Panc1 (cell line): ENCODE measurements at regions not wholly inside any gene's neighbourhood (a gene's known extent, or its start where the extent isn't known, plus 50 kb on each side); places are given as distances from the start of the nearest gene placed in this dataset.

ENCODE experiments used
- ATAC-seq: fragments of 200-7000 bp; cut with Tn5 transposase; 2 replicates; pipeline ENCODE4 v1.9.1; 2020; ENCODE audit warnings: mild to moderate bottlenecking, moderate library complexity
- BruUV-seq: library from RNA; stranded (reverse); fragments of 400-500 nt; replicated peaks from 2 replicates; lab custom pipeline; 2021; lab: Mats Ljungman, UMichigan
- CTCF ChIA-PET: fragments of 300-600 bp; sonication (Branson Sonifier 250); formaldehyde crosslinking; loops from one replicate; lab custom pipeline; 2022; ENCODE audit warnings: antibody characterized with exemption; lab: Charles Lee
- POLR2A ChIA-PET: fragments of 300-600 bp; sonication (Branson Sonifier 250); formaldehyde crosslinking; loops from one replicate; lab custom pipeline; 2022; ENCODE audit warnings: antibody characterized with exemption; lab: Charles Lee
- DNase-seq: peaks from one replicate; pipeline ENCODE4 v3.0.0-alpha.2; 2010; ENCODE audit warnings: low read depth, low spot score
- H3K27ac ChIP-seq: 2 replicates; pipeline ENCODE4 v1.5.1; 2011; ENCODE audit warnings: mild to moderate bottlenecking, low read length, inconsistent platforms
- H3K27me3 ChIP-seq: fragments of 200-500 bp; sonication (Bioruptor generic); 2 replicates; pipeline ENCODE4 v1.6.0; 2014; ENCODE audit warnings: low read length, inconsistent platforms; ENCODE audit not compliant: control insufficient read depth, insufficient read depth
- H3K36me3 ChIP-seq: fragments of 200-500 bp; sonication (Bioruptor generic); 2 replicates; pipeline ENCODE4 v1.5.1; 2014; ENCODE audit warnings: inconsistent platforms, mild to moderate bottlenecking, low read length, moderate library complexity; ENCODE audit not compliant: control insufficient read depth, insufficient read depth
- H3K4me1 ChIP-seq: 2 replicates; pipeline ENCODE4 v1.5.1; 2011; ENCODE audit warnings: inconsistent platforms, mild to moderate bottlenecking, low read length, moderate library complexity; ENCODE audit not compliant: control insufficient read depth, insufficient read depth
- H3K4me3 ChIP-seq, 2 experiments: 2 replicates each; pipeline ENCODE4 v1.5.1; 2011 to 2012; ENCODE audit warnings: low read depth in 2 of 2, low read length in 2 of 2, mild to moderate bottlenecking in 2 of 2, inconsistent platforms in 1 of 2, moderate library complexity in 1 of 2
- H3K9me3 ChIP-seq: fragments of 200-500 bp; sonication (Bioruptor generic); 2 replicates; pipeline ENCODE4 v1.5.1; 2014; ENCODE audit warnings: low read depth, mild to moderate bottlenecking, inconsistent platforms, low read length, moderate library complexity; ENCODE audit not compliant: control insufficient read depth, insufficient read depth
- POLR2AphosphoS5 ChIP-seq: IDR thresholded peaks from 2 replicates; pipeline ENCODE4 v1.6.1; 2012; ENCODE audit warnings: mild to moderate bottlenecking, low read depth, low read length, moderate library complexity
- SIN3A ChIP-seq: IDR thresholded peaks from 2 replicates; pipeline ENCODE4 v1.6.1; 2012; ENCODE audit warnings: low read depth, mild to moderate bottlenecking, low read length, moderate library complexity, borderline replicate concordance; ENCODE audit not compliant: insufficient read depth
- TCF7L2 ChIP-seq: IDR thresholded peaks from 2 replicates; pipeline ENCODE4 v1.6.1; 2011; ENCODE audit warnings: mild to moderate bottlenecking, low read depth, low read length, inconsistent platforms
- in situ Hi-C: cut with HindIII; loops from 2 replicates; pipeline ENCODE4 v1.10.0; 2016; ENCODE audit warnings: low sequenced_read_pairs, low pct_unique_long_range_greater_than_20kb
- intact Hi-C: fragments of 100-400 bp; cut with micrococcal nuclease; formaldehyde crosslinking; loops from one replicate; pipeline ENCODE4 v1.10.0; 2022; ENCODE audit not compliant: unreplicated experiment
- TF ChIP-seq, protein P1 (sequence below): fragments of 450-650 bp; IDR thresholded peaks from 2 replicates; pipeline ENCODE4 v1.5.1; 2017; ENCODE audit warnings: mild to moderate bottlenecking
- TF ChIP-seq, protein P2 (sequence below), 2 experiments: IDR thresholded peaks; 2 replicates each; pipeline ENCODE4 v1.6.1; 2011 to 2012; ENCODE audit warnings: low read depth in 2 of 2, control low read depth in 1 of 2, low read length in 1 of 2, mild to moderate bottlenecking in 1 of 2, moderate library complexity in 1 of 2; ENCODE audit not compliant: insufficient read depth in 1 of 2

DNA sequence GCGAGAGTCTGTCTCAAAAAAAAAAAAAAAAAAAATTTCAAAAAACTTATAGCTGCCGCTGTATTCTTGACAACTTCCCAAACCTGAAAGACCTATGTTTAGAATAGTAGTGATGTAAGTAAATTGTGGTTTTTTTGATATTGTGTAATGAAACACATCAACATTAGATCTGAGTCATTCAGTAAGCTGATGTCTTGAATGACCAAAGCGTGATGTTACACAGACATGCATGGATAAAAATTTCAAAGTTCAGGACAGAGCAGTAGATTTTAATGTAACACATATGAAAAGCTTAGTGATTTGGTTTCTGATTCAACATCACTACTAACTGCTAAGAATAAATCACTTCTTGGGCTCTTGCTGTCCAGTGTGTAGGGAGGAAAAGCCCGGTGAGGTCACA lies 69.3 kb upstream of the MEX3C start:
- intact Hi-C loops: no loop called here
- ChIA-PET POLR2A (interaction anchor here (0.7 kb wide), 1 partner anchor 81 kb away, joined by 5 read pairs; no protein-coding TSS in a partner anchor), CTCF (no interaction called here)
- no peaks in the 10 kb centered on the region for H3K27me3 ChIP-seq
- no peak overlapping the region for H3K27ac ChIP-seq
- H3K9me3 ChIP-seq: no peaks in the 10 kb centered on the region
- no peaks in the 10 kb centered on the region for H3K36me3 ChIP-seq
- no peak overlapping the region for H3K4me3 ChIP-seq
- H3K4me1 ChIP-seq: no peaks in the 10 kb centered on the region
- TF ChIP-seq POLR2AphosphoS5 (no peak), SIN3A (no peak), TCF7L2 (no peak)
- TF ChIP-seq, protein P1, sequence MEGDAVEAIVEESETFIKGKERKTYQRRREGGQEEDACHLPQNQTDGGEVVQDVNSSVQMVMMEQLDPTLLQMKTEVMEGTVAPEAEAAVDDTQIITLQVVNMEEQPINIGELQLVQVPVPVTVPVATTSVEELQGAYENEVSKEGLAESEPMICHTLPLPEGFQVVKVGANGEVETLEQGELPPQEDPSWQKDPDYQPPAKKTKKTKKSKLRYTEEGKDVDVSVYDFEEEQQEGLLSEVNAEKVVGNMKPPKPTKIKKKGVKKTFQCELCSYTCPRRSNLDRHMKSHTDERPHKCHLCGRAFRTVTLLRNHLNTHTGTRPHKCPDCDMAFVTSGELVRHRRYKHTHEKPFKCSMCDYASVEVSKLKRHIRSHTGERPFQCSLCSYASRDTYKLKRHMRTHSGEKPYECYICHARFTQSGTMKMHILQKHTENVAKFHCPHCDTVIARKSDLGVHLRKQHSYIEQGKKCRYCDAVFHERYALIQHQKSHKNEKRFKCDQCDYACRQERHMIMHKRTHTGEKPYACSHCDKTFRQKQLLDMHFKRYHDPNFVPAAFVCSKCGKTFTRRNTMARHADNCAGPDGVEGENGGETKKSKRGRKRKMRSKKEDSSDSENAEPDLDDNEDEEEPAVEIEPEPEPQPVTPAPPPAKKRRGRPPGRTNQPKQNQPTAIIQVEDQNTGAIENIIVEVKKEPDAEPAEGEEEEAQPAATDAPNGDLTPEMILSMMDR: no peak
- TF ChIP-seq, protein P2, sequence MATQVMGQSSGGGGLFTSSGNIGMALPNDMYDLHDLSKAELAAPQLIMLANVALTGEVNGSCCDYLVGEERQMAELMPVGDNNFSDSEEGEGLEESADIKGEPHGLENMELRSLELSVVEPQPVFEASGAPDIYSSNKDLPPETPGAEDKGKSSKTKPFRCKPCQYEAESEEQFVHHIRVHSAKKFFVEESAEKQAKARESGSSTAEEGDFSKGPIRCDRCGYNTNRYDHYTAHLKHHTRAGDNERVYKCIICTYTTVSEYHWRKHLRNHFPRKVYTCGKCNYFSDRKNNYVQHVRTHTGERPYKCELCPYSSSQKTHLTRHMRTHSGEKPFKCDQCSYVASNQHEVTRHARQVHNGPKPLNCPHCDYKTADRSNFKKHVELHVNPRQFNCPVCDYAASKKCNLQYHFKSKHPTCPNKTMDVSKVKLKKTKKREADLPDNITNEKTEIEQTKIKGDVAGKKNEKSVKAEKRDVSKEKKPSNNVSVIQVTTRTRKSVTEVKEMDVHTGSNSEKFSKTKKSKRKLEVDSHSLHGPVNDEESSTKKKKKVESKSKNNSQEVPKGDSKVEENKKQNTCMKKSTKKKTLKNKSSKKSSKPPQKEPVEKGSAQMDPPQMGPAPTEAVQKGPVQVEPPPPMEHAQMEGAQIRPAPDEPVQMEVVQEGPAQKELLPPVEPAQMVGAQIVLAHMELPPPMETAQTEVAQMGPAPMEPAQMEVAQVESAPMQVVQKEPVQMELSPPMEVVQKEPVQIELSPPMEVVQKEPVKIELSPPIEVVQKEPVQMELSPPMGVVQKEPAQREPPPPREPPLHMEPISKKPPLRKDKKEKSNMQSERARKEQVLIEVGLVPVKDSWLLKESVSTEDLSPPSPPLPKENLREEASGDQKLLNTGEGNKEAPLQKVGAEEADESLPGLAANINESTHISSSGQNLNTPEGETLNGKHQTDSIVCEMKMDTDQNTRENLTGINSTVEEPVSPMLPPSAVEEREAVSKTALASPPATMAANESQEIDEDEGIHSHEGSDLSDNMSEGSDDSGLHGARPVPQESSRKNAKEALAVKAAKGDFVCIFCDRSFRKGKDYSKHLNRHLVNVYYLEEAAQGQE (IDR thresholded peaks at IDR 0.05; ENCODE audit: insufficient read depth in 1 of 2, low read depth in 2 of 2, low read length in 1 of 2): no peak
- BruUV-seq: no TSS peak
- no peak for DNase-seq
- in situ Hi-C loops: no loop called here
- ATAC-seq: no peak

DNA sequence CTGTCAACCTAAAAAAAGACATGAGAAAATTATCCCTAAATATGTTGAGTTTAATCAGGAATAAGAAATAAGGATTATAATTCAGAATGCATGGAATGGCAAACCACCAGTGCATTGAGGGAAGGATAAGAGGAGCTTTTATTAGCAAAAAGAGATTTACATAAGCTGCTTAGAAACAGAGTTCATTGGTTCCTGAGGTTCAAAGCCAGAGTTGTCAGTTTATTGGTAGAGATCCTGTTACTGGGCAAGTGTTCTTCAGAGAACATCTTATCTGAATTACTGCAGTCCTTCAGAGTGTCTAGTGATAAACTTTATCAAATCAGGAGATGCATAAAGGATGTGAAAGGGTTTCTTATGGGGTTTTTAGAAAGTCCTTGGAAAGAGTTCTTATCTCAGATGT lies 76.0 kb upstream of the MEX3C start:
- BruUV-seq: no TSS peak
- Histone ChIP-seq H3K27ac (no peak overlapping the region), H3K36me3 (no peaks in the 10 kb centered on the region), H3K9me3 (no peaks in the 10 kb centered on the region), H3K4me3 (no peak overlapping the region), H3K4me1 (no peaks in the 10 kb centered on the region), H3K27me3 (no peaks in the 10 kb centered on the region)
- in situ Hi-C loops (no loop called here), intact Hi-C loops (no loop called here)
- TF ChIP-seq, protein P1: no peak
- TF ChIP-seq TCF7L2 (no peak), SIN3A (no peak), POLR2AphosphoS5 (no peak)
- TF ChIP-seq, protein P2 (IDR thresholded peaks at IDR 0.05; ENCODE audit: insufficient read depth in 1 of 2, low read depth in 2 of 2, low read length in 1 of 2): no peak
- ATAC-seq: no peak
- POLR2A ChIA-PET: no interaction called here
- DNase-seq: no peak
- CTCF ChIA-PET: no interaction called here
